OCI-LY3 (cell line): ENCODE measurements at regions not wholly inside any gene's neighbourhood (a gene's known extent, or its start where the extent isn't known, plus 50 kb on each side); places are given as distances from the start of the nearest gene placed in this dataset.

Experiments
- H2AFZ ChIP-seq: fragments of 200-600, 300-600 bp; shearing (Covaris generic); 2 replicates; pipeline ENCODE4 v1.6.0; 2014; ENCODE audit warnings: antibody characterized with exemption, low read depth, low read length
- H3K27ac ChIP-seq: fragments of 200-600, 300-600 bp; sonication (generic); 2 replicates; pipeline ENCODE4 v1.5.1; 2014; ENCODE audit warnings: mild to moderate bottlenecking, low read length, moderate library complexity, mixed read lengths
- H3K27me3 ChIP-seq: fragments of 200-600, 300-600 bp; sonication (generic); 2 replicates; pipeline ENCODE4 v1.6.1; 2014; ENCODE audit warnings: low read depth, low read length, mixed read lengths
- H3K36me3 ChIP-seq: fragments of 200-600, 300-600 bp; sonication (generic); replicated peaks from 2 replicates; pipeline ENCODE3; 2014; ENCODE audit warnings: low read depth, low read length, mixed read lengths
- H3K4me1 ChIP-seq: fragments of 300-600, 200-600 bp; sonication (generic); 2 replicates; pipeline ENCODE4 v1.6.1; 2014; ENCODE audit warnings: low read length, mixed read lengths
- H3K4me2 ChIP-seq: fragments of 200-600, 300-600 bp; sonication (generic); 2 replicates; pipeline ENCODE4 v1.6.1; 2014; ENCODE audit warnings: low read length, mixed read lengths
- H3K4me3 ChIP-seq: fragments of 300-600, 200-600 bp; sonication (generic); 2 replicates; pipeline ENCODE4 v1.5.1; 2014; ENCODE audit warnings: antibody characterized with exemption, mild to moderate bottlenecking, low read length, moderate library complexity
- H3K79me2 ChIP-seq: fragments of 300-600, 200-600 bp; shearing (Covaris generic); 2 replicates; pipeline ENCODE4 v1.6.1; 2014; ENCODE audit warnings: mild to moderate bottlenecking, low read length, mixed read lengths
- H3K9ac ChIP-seq: fragments of 300-600, 200-600 bp; shearing (Covaris generic); 2 replicates; pipeline ENCODE4 v1.6.0; 2014; ENCODE audit warnings: mild to moderate bottlenecking, low read length, moderate library complexity
- H3K9me3 ChIP-seq: fragments of 200-600, 300-600 bp; shearing (Covaris generic); 2 replicates; pipeline ENCODE4 v1.6.1; 2014; ENCODE audit warnings: low read length, mixed read lengths; ENCODE audit not compliant: insufficient read depth
- H4K20me1 ChIP-seq: fragments of 200-600, 300-600 bp; sonication (generic); 2 replicates; pipeline ENCODE4 v1.6.1; 2016; ENCODE audit warnings: low read length, mixed read lengths; ENCODE audit not compliant: insufficient read depth
- CTCF ChIP-seq: fragments of 200-600, 300-600 bp; sonication (generic); IDR thresholded peaks from 2 replicates; pipeline ENCODE4 v1.5.1; 2014; ENCODE audit warnings: antibody characterized with exemption, low read length, low read depth
- EZH2phosphoT487 ChIP-seq: fragments of 200-600 bp; shearing (Covaris generic); IDR thresholded peaks from 2 replicates; pipeline ENCODE4 v1.6.1; 2018; ENCODE audit warnings: antibody characterized with exemption, mixed run types, low read depth

DNA sequence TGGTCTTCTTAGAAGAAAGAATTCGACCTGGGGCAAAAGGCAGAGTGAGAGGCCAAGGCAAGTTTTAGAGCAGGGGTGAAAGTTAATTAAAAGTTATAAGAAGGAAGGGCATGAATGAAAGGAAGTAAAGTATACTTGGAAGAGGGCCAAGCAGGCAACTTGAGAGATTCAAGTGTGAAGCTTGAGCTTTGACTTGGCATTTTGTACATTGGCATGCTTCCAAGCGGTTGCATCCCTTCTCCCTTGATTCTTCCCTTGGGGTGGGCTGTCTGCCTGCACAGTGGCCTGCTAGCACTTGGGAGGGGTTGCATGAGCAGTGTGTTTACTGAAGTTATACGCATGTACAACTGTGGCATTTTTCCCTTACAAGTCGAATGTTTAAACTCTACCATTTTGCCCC, 74.8 kb upstream of the MGAT4C start:
- Histone ChIP-seq H3K36me3 (no peaks in the 10 kb centered on the region), H3K4me2 (no peak overlapping the region), H3K27ac (no peak overlapping the region), H3K9ac (no peak overlapping the region), H3K4me1 (no peaks in the 10 kb centered on the region), H3K9me3 (no peaks in the 10 kb centered on the region), H3K27me3 (no peaks in the 10 kb centered on the region), H3K4me3 (no peak overlapping the region), H3K79me2 (no peaks in the 10 kb centered on the region), H2AFZ (no peak overlapping the region), H4K20me1 (no peaks in the 10 kb centered on the region)
- TF ChIP-seq EZH2phosphoT487 (no peak), CTCF (no peak)

GRCh38 chr12:86312232-86312631, 56.0 kb upstream of the MGAT4C start:
- no peaks in the 10 kb centered on the region for H3K79me2 ChIP-seq
- no peak overlapping the region for H3K27ac ChIP-seq
- TF ChIP-seq EZH2phosphoT487 (no peak), CTCF (no peak)
- no peaks in the 10 kb centered on the region for H3K36me3 ChIP-seq
- no peak overlapping the region for H3K4me2 ChIP-seq
- H3K4me3 ChIP-seq = no peak overlapping the region
- no peak overlapping the region for H3K9ac ChIP-seq
- H3K27me3 ChIP-seq = no peaks in the 10 kb centered on the region
- no peaks in the 10 kb centered on the region for H3K9me3 ChIP-seq
- H2AFZ ChIP-seq = no peak overlapping the region
- H4K20me1 ChIP-seq = no peaks in the 10 kb centered on the region
- H3K4me1 ChIP-seq = no peaks in the 10 kb centered on the region
